OCI-LY7 (cell line): ENCODE measurements at regions not wholly inside any gene's neighbourhood (a gene's known extent, or its start where the extent isn't known, plus 50 kb on each side); places are given as distances from the start of the nearest gene placed in this dataset.

ENCODE experiments used
- BruUV-seq: library from RNA; stranded (reverse); fragments of 400-500 nt; replicated peaks from 2 replicates; lab custom pipeline; 2021; lab: Mats Ljungman, UMichigan
- CTCF ChIA-PET: fragments of 300-600 bp; sonication (Branson Sonifier 250); formaldehyde crosslinking; loops from one replicate; lab custom pipeline; 2022; ENCODE audit warnings: antibody characterized with exemption; ENCODE audit not compliant: unreplicated experiment; lab: Charles Lee
- POLR2A ChIA-PET: fragments of 300-600 bp; sonication (Branson Sonifier 250); formaldehyde crosslinking; loops from one replicate; lab custom pipeline; 2022; ENCODE audit warnings: antibody characterized with exemption; lab: Charles Lee
- DNase-seq: peaks from one replicate; pipeline ENCODE4 v3.0.0-alpha.2; 2015; ENCODE audit warnings: low spot score
- H2AFZ ChIP-seq: fragments of 200-600 bp; sonication (generic), shearing (Covaris generic); 2 replicates; pipeline ENCODE4 v1.6.1; 2014; ENCODE audit warnings: mild to moderate bottlenecking, antibody characterized with exemption, low read length, moderate library complexity
- H3K27ac ChIP-seq: fragments of 200-600 bp; sonication (generic); 2 replicates; pipeline ENCODE4 v1.5.1; 2014; ENCODE audit warnings: mixed run types, low read depth, mild to moderate bottlenecking, moderate library complexity, low read length, inconsistent platforms; ENCODE audit not compliant: poor library complexity, severe bottlenecking
- H3K36me3 ChIP-seq: fragments of 200-600 bp; sonication (generic); 2 replicates; pipeline ENCODE4 v1.6.1; 2014; ENCODE audit warnings: mild to moderate bottlenecking, antibody characterized with exemption, low read length, moderate library complexity, mixed read lengths; ENCODE audit not compliant: insufficient read depth
- H3K4me1 ChIP-seq: fragments of 200-600 bp; sonication (generic); 2 replicates; pipeline ENCODE4 v1.5.1; 2014; ENCODE audit warnings: mild to moderate bottlenecking, low read length; ENCODE audit not compliant: insufficient read depth, poor library complexity, severe bottlenecking
- H3K4me2 ChIP-seq: fragments of 200-600 bp; sonication (generic); 2 replicates; pipeline ENCODE4 v1.6.1; 2014; ENCODE audit warnings: mild to moderate bottlenecking, low read length
- H3K4me3 ChIP-seq: fragments of 200-600 bp; sonication (generic); 2 replicates; pipeline ENCODE4 v1.5.1; 2014; ENCODE audit warnings: mild to moderate bottlenecking, low read depth, low read length; ENCODE audit not compliant: poor library complexity, severe bottlenecking
- H3K79me2 ChIP-seq: fragments of 200-600 bp; sonication (generic); 2 replicates; pipeline ENCODE4 v1.6.1; 2016; ENCODE audit warnings: low read depth, mild to moderate bottlenecking, low read length, moderate library complexity, mixed read lengths; ENCODE audit not compliant: insufficient read depth
- H3K9me2 ChIP-seq: fragments of 200-600 bp; sonication (generic); 2 replicates; pipeline ENCODE4 v1.6.1; 2016; ENCODE audit warnings: mild to moderate bottlenecking, low read length, mixed read lengths; ENCODE audit not compliant: insufficient read depth
- H3K9me3 ChIP-seq: fragments of 200-600 bp; sonication (generic); 2 replicates; pipeline ENCODE4 v1.6.1; 2014; ENCODE audit warnings: mild to moderate bottlenecking, mixed run types, low read length, mixed read lengths
- H4K20me1 ChIP-seq: fragments of 200-600 bp; sonication (generic); 2 replicates; pipeline ENCODE4 v1.6.1; 2014; ENCODE audit warnings: mild to moderate bottlenecking, antibody characterized with exemption, low read length, moderate library complexity, mixed read lengths; ENCODE audit not compliant: insufficient read depth
- EZH2phosphoT487 ChIP-seq: fragments of 200-600 bp; sonication (generic); IDR thresholded peaks from 2 replicates; pipeline ENCODE4 v1.6.1; 2018; ENCODE audit warnings: low read depth, borderline replicate concordance, mild to moderate bottlenecking, mixed run types, antibody characterized with exemption, low read length, moderate library complexity, mixed read lengths
- intact Hi-C: fragments of 100-400 bp; cut with micrococcal nuclease; formaldehyde crosslinking; loops from one replicate; pipeline ENCODE4 v1.10.0; 2022; ENCODE audit not compliant: unreplicated experiment
- TF ChIP-seq, protein P1 (sequence below): fragments of 200-600 bp; sonication (generic); conservative IDR thresholded peaks from 2 replicates; pipeline ENCODE4 v1.5.1; 2014; ENCODE audit warnings: mild to moderate bottlenecking, antibody characterized with exemption, low read length, moderate library complexity, mixed read lengths

- Histone ChIP-seq H3K9me2 (no peaks in the 10 kb centered on the region), H3K4me1 (no peaks in the 10 kb centered on the region), H3K36me3 (no peaks in the 10 kb centered on the region), H3K9me3 (no peaks in the 10 kb centered on the region), H4K20me1 (no peaks in the 10 kb centered on the region), H3K4me3 (no peak overlapping the region), H2AFZ (no peak overlapping the region), H3K79me2 (no peaks in the 10 kb centered on the region), H3K27ac (no peak overlapping the region), H3K4me2 (no peak overlapping the region)
- BruUV-seq, result no TSS peak
- TF ChIP-seq, protein P1, sequence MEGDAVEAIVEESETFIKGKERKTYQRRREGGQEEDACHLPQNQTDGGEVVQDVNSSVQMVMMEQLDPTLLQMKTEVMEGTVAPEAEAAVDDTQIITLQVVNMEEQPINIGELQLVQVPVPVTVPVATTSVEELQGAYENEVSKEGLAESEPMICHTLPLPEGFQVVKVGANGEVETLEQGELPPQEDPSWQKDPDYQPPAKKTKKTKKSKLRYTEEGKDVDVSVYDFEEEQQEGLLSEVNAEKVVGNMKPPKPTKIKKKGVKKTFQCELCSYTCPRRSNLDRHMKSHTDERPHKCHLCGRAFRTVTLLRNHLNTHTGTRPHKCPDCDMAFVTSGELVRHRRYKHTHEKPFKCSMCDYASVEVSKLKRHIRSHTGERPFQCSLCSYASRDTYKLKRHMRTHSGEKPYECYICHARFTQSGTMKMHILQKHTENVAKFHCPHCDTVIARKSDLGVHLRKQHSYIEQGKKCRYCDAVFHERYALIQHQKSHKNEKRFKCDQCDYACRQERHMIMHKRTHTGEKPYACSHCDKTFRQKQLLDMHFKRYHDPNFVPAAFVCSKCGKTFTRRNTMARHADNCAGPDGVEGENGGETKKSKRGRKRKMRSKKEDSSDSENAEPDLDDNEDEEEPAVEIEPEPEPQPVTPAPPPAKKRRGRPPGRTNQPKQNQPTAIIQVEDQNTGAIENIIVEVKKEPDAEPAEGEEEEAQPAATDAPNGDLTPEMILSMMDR, result no peak
- TF ChIP-seq EZH2phosphoT487, result no peak
- DNase-seq, result no peak
- ChIA-PET CTCF (no interaction called here), POLR2A (no interaction called here)
- intact Hi-C loops, result no loop called here
These were observed 152.9 kb downstream of the HGF start for GRCh38 chr7:81616951-81617350.

DNA sequence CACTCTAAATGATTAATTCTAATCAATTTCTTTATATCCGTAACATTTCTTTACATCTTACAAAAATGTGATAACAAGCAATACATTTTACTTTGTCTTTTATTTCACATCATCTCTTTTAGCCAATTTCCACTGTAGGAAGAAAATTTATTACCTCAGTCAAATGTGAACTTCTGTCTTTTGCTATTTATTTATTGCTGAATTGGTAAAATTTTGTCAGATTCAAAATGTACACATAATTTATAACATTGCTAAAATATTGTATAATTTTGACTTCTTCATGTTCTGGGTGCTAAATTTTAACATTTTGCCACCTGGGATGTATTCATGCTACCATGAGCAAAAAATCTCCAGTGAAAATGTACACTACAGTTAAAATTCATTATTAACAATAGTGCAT lies 158.0 kb downstream of the HGF start:
- H3K4me1 ChIP-seq, result no peaks in the 10 kb centered on the region
- no peak for DNase-seq
- CTCF ChIA-PET, result no interaction called here
- no peak overlapping the region for H3K4me2 ChIP-seq
- H3K4me3 ChIP-seq, result no peak overlapping the region
- H3K9me3 ChIP-seq, result no peaks in the 10 kb centered on the region
- no peaks in the 10 kb centered on the region for H3K79me2 ChIP-seq
- H3K27ac ChIP-seq, result no peak overlapping the region
- H2AFZ ChIP-seq, result no peak overlapping the region
- POLR2A ChIA-PET, result no interaction called here
- H3K36me3 ChIP-seq, result no peaks in the 10 kb centered on the region
- no peaks in the 10 kb centered on the region for H4K20me1 ChIP-seq
- intact Hi-C loops, result no loop called here
- H3K9me2 ChIP-seq, result no peaks in the 10 kb centered on the region
- TF ChIP-seq, protein P1, result no peak
- TF ChIP-seq EZH2phosphoT487, result no peak
- BruUV-seq, result no TSS peak

DNA sequence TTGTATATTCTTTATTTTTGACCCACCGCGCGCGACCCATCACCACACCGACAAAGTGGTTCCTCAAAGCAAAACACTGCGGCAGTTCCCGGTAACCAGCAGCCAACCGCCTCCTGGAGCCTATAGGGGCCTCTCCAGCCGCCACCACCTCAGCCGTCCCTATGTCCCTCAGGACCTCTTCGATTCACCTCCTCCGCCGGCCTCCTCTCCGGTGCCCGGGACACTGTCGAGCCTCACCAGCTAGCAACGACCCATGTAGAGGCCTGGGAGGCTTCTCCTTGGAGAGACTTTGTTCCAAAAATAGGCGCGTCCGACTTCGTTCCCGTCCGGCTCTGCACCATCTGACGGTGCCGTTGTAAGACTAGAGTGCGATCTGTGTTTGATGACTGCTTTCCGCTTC lies 158.8 kb downstream of the HGF start:
- no peak for DNase-seq
- no peaks in the 10 kb centered on the region for H3K4me1 ChIP-seq
- no peaks in the 10 kb centered on the region for H3K36me3 ChIP-seq
- POLR2A ChIA-PET, result no interaction called here
- H3K4me3 ChIP-seq, result no peak overlapping the region
- H4K20me1 ChIP-seq, result no peaks in the 10 kb centered on the region
- TF ChIP-seq, protein P1, result no peak
- no peak for TF ChIP-seq EZH2phosphoT487
- no TSS peak for BruUV-seq
- H3K4me2 ChIP-seq, result no peak overlapping the region
- CTCF ChIA-PET, result no interaction called here
- no peaks in the 10 kb centered on the region for H3K9me3 ChIP-seq
- H3K79me2 ChIP-seq, result no peaks in the 10 kb centered on the region
- H3K9me2 ChIP-seq, result no peaks in the 10 kb centered on the region
- H3K27ac ChIP-seq, result no peak overlapping the region
- intact Hi-C loops, result no loop called here
- H2AFZ ChIP-seq, result no peak overlapping the region
